C4-2B (cell line): ENCODE measurements at regions not wholly inside any gene's neighbourhood (a gene's known extent, or its start where the extent isn't known, plus 50 kb on each side); places are given as distances from the start of the nearest gene placed in this dataset.
"Not testable (repeated sequence)": the region's sequence is repeated elsewhere in the genome, so short reads cannot be mapped to it uniquely, and the experiment has no call there.

ENCODE experiments used
- H3K27ac ChIP-seq: fragments of 450-650 bp; 2 replicates; pipeline ENCODE4 v1.5.1; 2017
- ZFX ChIP-seq: fragments of 450-650 bp; IDR thresholded peaks from 2 replicates; pipeline ENCODE4 v1.6.1; 2017
- TF ChIP-seq, protein P1 (sequence below): fragments of 450-650 bp; conservative IDR thresholded peaks from 2 replicates; pipeline ENCODE4 v1.5.1; 2017; ENCODE audit warnings: mild to moderate bottlenecking

GRCh38 chr1:80540149-80540548 lies 1260.6 kb upstream of the ADGRL2 start:
- no peak overlapping the region for H3K27ac ChIP-seq
- TF ChIP-seq ZFX: no peak
- TF ChIP-seq, protein P1, sequence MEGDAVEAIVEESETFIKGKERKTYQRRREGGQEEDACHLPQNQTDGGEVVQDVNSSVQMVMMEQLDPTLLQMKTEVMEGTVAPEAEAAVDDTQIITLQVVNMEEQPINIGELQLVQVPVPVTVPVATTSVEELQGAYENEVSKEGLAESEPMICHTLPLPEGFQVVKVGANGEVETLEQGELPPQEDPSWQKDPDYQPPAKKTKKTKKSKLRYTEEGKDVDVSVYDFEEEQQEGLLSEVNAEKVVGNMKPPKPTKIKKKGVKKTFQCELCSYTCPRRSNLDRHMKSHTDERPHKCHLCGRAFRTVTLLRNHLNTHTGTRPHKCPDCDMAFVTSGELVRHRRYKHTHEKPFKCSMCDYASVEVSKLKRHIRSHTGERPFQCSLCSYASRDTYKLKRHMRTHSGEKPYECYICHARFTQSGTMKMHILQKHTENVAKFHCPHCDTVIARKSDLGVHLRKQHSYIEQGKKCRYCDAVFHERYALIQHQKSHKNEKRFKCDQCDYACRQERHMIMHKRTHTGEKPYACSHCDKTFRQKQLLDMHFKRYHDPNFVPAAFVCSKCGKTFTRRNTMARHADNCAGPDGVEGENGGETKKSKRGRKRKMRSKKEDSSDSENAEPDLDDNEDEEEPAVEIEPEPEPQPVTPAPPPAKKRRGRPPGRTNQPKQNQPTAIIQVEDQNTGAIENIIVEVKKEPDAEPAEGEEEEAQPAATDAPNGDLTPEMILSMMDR: no peak

- not testable (repeated sequence) for H3K27ac ChIP-seq
Measured at GRCh38 chr1:80539298-80539697, 1261.4 kb upstream of the ADGRL2 start.

GRCh38 chr1:80536461-80536860 lies 1264.3 kb upstream of the ADGRL2 start:
- TF ChIP-seq, protein P1: no peak
- TF ChIP-seq ZFX: no peak
- no peak overlapping the region for H3K27ac ChIP-seq

GRCh38 chr1:80535466-80535865 lies 1265.3 kb upstream of the ADGRL2 start:
- H3K27ac ChIP-seq: no peak overlapping the region
- TF ChIP-seq, protein P1: no peak
- TF ChIP-seq ZFX: no peak

DNA sequence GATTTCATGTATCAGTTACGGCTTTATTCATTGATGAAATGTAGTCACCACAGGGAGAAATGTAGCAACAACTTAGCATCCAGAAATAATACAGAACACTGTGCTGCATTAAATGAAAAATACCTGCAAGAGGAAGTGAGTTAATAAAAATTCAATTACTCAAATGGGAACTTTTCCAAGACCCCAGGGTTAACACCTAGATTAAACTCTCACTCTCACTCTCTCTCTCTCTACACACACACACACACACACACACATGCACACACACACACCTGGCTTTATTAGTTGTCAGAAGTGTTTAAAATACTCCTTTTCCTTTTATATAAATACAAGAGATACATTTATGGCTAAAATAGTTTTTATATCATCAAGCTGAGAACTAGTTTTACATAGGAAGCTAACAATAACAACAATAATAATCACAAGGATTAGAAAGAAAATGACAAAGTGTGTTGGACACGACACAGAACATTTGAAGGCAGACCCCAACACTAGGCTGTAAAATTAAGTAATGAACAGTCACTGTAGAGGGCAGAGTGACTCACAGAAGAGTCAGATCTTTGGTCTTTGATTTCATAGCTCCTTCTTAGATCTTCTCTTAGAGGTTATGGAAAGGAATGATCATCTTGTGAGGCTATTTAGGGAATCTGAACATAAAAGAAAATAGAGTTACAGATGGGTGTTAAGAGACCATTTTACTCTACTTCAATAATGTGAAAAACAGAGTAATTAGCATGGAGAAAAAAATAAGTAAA lies 1266.0 kb upstream of the ADGRL2 start:
- no peak overlapping the region for H3K27ac ChIP-seq
- TF ChIP-seq, protein P1: no peak
- TF ChIP-seq ZFX: no peak

DNA sequence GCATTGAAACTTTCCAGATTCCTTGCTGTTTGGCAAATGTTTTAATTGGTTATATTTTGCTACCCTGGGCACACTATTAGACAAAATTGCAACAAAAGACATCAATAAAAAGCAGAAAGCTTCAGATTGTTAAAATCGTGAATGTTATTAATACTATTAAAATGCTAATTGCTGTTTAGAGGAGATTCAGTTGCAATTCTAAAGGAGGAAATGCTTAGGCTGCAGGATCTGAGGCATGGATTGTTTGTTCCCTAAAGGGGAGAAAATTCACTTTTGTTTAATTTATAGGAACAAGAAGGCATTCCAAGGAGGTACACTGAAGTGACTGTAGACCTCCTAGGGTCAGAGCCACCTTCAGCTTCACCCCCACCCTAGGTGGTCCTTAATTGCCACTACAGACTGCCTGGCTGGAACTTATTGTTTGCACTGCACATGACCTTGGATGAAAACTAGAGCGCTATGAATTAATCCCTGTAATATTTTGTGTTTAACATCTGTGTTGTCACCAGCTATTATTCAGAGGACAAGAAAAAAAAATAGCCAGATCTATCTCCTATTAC lies 1266.9 kb upstream of the ADGRL2 start:
- TF ChIP-seq ZFX: no peak
- TF ChIP-seq, protein P1: no peak
- no peak overlapping the region for H3K27ac ChIP-seq

DNA sequence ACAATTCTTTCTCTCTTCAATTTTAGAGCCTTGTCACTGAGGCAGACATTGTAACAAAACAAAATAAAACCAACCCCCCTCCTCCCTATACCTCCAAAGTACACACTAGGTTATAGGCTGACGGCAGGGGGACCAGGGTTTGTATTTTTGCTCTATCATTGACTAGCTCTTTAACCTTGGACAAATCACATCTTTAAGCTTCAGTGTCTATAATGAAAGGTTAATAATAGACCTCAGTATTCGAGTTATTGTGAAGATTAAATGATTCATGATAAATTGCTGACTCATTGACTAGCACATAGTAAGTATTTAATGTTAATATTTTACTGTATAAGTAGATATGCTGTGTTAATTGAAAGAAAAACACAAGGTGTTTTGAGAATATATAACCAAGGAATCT lies 1267.6 kb upstream of the ADGRL2 start:
- no peak overlapping the region for H3K27ac ChIP-seq
- TF ChIP-seq, protein P1: no peak
- no peak for TF ChIP-seq ZFX

DNA sequence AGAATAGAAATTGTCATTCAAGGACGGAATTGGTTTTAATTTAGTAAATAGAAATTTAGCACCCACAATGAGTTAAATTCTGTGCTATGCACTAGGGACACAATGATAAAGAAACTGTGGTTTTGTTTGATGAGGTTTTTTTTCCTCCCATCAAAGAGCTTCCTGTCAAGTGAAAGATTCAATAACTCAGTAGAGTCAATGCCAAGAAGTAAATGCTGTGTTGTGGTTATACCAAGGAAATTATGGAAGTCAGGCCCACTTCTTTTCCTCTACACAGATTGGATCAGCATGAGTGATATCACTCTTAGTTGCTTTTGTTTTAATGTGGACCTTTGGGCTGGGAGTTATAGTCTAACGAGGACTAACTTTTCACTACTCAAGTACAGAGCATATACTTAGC lies 1269.6 kb upstream of the ADGRL2 start:
- no peak overlapping the region for H3K27ac ChIP-seq
- no peak for TF ChIP-seq ZFX
